LNCAP (cell line): ENCODE measurements at regions not wholly inside any gene's neighbourhood (a gene's known extent, or its start where the extent isn't known, plus 50 kb on each side); places are given as distances from the start of the nearest gene placed in this dataset.

Experiments
- CTCF ChIP-seq: fragments of 450-650 bp; IDR thresholded peaks from 2 replicates; pipeline ENCODE4 v1.5.1; 2017; ENCODE audit warnings: mild to moderate bottlenecking

GRCh38 chr16:5633845-5634440 is 536.3 kb upstream of the EEF2KMT start:
- peak; percentile 71 for TF ChIP-seq CTCF

- TF ChIP-seq CTCF = no peak
Measured at GRCh38 chr16:5622234-5622884, 524.8 kb upstream of the EEF2KMT start.

GRCh38 chr16:5621826-5622225 is 524.2 kb upstream of the EEF2KMT start:
- TF ChIP-seq CTCF = no peak

- TF ChIP-seq CTCF = no peak
Measured at GRCh38 chr16:5619304-5619703, 521.7 kb upstream of the EEF2KMT start.

DNA sequence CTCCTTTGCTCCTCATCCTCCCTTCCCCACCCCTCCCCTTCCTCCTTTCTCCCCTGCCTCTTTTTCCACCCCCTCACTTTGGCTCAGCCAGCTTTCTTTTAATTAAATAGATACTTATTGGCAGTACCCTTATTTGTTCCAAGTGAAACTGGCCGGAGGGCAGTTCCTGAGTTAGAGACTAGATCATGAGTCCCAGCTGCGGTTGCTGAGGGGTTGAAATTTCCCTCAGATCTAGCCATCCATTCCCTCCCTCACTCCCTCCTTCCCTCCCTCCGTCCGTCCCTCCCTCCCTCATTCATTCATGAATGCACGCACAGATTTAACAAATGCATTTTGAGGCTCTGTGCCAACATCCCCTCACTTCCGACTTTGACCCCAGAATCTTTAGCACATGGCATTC is 519.2 kb upstream of the EEF2KMT start:
- no peak for TF ChIP-seq CTCF

GRCh38 chr16:5615868-5616642 is 518.5 kb upstream of the EEF2KMT start:
- peak; percentile 89 for TF ChIP-seq CTCF

DNA sequence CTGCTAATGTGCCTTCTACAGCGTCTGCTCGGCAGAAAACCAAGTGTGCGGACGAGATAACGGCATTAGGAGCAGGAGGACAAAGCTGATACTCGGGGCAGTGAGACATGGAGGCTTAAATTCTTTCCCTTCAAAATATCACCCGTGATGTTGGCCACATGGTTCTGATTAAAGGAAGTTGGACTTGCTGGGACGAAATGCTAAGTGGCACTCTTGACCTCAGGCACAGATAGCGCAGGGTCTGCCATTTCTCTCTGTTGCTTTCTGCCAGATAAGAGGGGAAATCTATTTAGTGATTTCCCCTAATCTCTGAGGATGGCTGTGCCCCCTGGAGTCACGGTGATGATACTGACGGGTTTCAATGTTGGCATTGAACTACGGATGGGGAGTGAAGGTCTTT is 509.6 kb upstream of the EEF2KMT start:
- no peak for TF ChIP-seq CTCF
